ENCODE measurements at regions not wholly inside any gene's neighbourhood (a gene's known extent, or its start where the extent isn't known, plus 50 kb on each side); places are given as distances from the start of the nearest gene placed in this dataset.
"Not testable (repeated sequence)": the region's sequence is repeated elsewhere in the genome, so short reads cannot be mapped to it uniquely, and the experiment has no call there.

DNA sequence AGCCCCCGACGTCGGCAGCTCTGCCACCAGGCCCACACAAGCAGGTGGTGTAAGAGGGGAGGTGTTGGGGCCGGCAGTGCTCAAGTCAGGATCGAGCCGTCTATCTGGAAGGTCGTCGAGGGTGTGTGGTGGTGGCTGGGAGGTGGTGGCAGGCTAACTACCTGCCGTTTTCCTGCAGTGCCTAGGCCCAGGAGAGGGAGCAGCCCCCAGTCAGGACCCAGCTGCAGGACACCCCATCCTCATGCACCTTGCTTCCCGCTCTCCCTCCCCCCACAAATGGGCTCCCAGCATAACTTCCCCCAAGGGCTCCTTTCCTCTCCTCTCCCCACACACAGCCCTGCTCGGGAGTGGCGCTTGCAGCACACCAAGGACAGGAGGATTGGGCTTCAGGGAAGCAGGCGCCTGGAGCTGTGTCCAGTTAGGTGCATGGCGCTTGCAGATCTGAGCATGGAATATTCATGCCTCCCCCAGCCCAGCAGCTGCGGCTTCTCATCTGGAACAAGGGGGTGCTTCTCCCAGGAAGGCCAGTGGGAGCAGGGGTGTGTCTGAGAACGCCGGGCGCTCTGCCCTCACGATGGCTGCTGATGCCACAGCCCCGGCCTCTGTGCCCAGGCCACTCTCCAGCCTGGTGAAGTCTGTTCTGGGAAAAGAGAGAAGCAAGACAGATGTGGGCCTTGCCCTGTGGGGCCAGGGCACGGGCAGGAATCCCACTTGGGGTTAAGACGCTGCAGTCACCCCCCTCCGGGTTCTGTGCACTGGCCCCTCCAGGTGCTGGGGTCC is 127.7 kb downstream of the IGLL1 start:
- Histone ChIP-seq H3K36me3 (ENCODE audit: control insufficient read depth, insufficient read depth, low read length) (no peaks in the 10 kb centered on the region), H3K4me3 (ENCODE audit: low read depth, low read length) (no peak overlapping the region), H3K27me3 (ENCODE audit: control insufficient read depth, insufficient read depth, low read length) (no peaks in the 10 kb centered on the region; the same call in 1 of the 2 replicates)
- POLR2A ChIA-PET = no interaction called here
- TF ChIP-seq, protein P1, sequence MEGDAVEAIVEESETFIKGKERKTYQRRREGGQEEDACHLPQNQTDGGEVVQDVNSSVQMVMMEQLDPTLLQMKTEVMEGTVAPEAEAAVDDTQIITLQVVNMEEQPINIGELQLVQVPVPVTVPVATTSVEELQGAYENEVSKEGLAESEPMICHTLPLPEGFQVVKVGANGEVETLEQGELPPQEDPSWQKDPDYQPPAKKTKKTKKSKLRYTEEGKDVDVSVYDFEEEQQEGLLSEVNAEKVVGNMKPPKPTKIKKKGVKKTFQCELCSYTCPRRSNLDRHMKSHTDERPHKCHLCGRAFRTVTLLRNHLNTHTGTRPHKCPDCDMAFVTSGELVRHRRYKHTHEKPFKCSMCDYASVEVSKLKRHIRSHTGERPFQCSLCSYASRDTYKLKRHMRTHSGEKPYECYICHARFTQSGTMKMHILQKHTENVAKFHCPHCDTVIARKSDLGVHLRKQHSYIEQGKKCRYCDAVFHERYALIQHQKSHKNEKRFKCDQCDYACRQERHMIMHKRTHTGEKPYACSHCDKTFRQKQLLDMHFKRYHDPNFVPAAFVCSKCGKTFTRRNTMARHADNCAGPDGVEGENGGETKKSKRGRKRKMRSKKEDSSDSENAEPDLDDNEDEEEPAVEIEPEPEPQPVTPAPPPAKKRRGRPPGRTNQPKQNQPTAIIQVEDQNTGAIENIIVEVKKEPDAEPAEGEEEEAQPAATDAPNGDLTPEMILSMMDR (IDR thresholded peaks at IDR 0.05; ENCODE audit: insufficient read depth, low read depth, low read length) = no peak
- CTCF ChIA-PET = no interaction called here
- no peak for DNase-seq (ENCODE audit: low read depth)

DNA sequence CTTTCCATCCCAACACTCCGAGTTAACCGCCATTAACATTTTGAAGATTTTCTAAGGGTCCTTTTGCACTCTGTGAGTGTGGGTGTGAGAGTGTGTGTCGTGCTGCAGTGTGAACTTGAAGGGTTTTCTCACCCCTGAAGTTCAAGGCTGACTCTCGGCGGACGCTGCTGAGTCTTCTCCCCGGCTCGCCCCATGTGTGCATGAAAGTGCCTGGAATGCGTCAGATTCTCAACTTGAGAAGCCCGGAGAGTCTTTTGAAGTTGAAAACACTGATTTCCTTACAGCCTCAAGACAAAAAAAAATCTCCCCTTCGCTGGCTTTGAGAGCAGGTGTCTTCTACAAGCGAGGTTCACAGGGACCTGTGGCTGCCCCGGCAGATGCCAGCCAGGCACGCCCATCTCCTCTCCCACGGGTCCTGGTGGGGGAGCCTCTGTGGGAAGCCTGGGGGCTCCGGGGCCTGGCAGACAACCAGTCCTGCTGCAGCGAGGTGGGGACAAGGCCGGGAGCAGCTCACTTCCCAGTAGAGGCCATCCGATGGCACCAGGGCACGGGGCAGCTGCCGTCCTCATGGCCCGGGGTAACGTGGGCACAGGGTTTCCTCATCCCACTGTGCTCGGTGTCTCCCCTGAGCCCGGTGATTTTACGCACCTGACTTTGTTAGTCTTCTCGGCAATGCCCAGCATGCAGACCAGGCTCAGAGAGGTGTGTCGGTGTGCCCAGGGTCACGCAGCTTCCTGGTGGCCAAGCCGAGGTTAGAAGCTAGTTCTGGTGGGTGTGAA is 128.4 kb downstream of the IGLL1 start:
- H3K36me3 ChIP-seq (ENCODE audit: control insufficient read depth, insufficient read depth, low read length); POLR2A ChIA-PET; H3K4me3 ChIP-seq (ENCODE audit: low read depth, low read length); CTCF ChIA-PET; H3K27me3 ChIP-seq (ENCODE audit: control insufficient read depth, insufficient read depth, low read length); DNase-seq (ENCODE audit: low read depth): not testable (repeated sequence)

DNA sequence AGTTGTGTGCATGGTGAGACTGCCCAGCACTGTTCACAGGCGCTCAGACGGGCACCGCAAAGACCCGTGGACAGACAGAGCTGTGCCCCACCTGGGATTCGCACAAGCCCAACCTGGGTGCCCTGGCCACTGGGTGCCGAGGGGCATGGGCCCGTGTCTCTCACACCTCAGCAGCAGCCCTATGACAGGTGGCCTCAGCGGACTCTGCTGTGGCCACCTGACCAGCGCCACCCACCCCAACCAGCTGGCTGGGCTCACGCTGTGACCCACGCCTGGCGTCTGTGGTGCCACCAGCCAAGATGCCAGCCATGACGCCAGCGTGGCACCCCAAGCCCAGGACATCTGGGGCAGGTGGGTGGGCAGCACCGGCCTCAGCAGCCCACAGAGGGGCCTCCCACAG is 129.3 kb downstream of the IGLL1 start:
- DNase-seq (ENCODE audit: low read depth); CTCF ChIA-PET; POLR2A ChIA-PET; H3K27me3 ChIP-seq (ENCODE audit: control insufficient read depth, insufficient read depth, low read length); H3K36me3 ChIP-seq (ENCODE audit: control insufficient read depth, insufficient read depth, low read length); H3K4me3 ChIP-seq (ENCODE audit: low read depth, low read length): not testable (repeated sequence)

DNA sequence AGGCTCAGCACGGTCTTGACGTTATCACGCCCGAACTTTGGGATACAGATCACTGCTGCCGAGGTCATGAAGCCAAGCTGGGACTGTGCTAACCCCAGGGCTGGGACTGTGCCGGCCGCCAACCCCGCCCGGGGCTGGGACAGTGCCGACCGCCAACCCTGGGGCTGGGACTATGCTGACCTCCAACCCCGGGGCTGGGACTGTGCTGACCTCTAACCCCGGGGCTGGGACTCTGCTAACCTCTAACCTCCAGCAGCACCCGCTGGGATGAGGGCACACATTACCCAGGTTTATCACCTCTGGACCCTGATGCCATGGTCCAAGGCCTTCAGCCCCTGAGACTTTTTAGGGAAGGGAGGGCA is 129.7 kb downstream of the IGLL1 start:
- CTCF ChIA-PET = no interaction called here
- TF ChIP-seq, protein P1 (IDR thresholded peaks at IDR 0.05; ENCODE audit: insufficient read depth, low read depth, low read length) = no peak
- POLR2A ChIA-PET = no interaction called here
- Histone ChIP-seq H3K27me3 (ENCODE audit: control insufficient read depth, insufficient read depth, low read length) (no peaks in the 10 kb centered on the region; the same call in 1 of the 2 replicates), H3K36me3 (ENCODE audit: control insufficient read depth, insufficient read depth, low read length) (no peaks in the 10 kb centered on the region), H3K4me3 (ENCODE audit: low read depth, low read length) (no peak overlapping the region)
- DNase-seq (ENCODE audit: low read depth) = no peak

DNA sequence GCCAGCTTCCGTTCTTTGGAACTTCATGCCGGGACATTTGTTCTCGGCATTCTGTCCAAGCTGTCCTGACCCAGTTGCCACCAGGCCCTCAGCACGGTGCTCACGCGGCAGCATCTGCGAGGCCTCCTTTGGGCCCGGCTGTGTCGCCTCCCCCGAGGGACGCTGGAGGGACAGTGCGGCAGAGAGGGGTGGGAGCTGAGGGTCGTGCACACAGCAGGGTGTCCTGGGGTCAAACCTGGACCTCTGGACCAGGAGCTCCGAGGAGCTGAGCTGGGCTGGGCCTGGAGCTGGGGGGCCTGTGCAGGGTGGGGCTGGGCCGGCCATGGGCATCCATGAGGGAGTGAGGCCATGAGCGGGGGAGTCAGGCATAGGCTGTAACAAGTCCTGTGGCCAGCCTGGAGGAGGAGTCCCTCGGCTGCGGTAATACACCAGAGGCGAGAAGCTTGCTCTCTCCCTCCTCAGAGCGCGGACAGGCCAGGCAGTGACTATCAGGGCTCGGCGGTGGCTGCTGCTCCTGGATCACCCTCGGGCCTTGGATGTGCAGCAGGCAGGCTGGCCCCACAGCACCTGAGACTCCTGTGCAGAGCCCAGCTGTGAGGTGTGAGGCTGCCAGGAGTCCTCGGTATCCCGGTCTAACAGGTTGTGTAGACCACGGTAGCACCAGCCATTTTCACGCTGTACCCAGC is 130.2 kb downstream of the IGLL1 start:
- H3K36me3 ChIP-seq (ENCODE audit: control insufficient read depth, insufficient read depth, low read length); CTCF ChIA-PET; H3K4me3 ChIP-seq (ENCODE audit: low read depth, low read length); POLR2A ChIA-PET; DNase-seq (ENCODE audit: low read depth); H3K27me3 ChIP-seq (ENCODE audit: control insufficient read depth, insufficient read depth, low read length): not testable (repeated sequence)

DNA sequence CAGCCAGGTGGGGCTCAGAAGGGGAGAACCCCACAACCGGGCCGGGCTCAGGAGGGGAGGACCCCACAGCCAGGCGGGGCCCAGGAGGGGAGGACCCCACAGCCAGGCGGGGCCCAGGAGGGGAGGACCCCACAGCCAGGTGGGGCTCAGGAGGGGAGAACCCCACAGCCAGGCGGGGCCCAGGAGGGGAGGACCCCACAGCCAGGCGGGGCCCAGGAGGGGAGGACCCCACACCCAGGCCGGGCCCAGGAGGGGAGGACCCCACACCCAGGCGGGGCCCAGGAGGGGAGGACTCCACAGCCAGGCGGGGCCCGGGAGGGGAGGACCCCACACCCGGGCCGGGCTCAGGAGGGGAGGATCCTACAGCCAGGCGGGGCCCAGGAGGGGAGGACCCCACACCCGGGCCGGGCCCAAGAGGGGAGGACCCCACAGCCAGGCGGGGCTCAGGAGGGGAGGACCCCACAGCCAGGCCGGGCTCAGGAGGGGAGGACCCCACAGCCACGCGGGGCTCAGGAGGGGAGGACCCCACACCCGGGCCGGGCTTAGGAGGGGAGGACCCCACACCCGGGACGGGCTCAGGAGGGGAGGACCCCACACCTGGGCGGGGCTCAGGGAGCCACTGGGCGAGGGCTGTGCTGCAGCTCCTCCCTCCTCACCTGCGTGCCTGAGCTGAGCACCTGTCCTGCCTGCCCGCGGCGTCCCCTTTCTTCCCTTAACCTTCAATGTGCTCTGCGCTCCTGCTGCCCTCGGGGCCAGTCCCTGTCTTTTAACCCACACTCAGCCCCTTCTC is 131.4 kb downstream of the IGLL1 start:
- POLR2A ChIA-PET; H3K36me3 ChIP-seq (ENCODE audit: control insufficient read depth, insufficient read depth, low read length); CTCF ChIA-PET; DNase-seq (ENCODE audit: low read depth); H3K4me3 ChIP-seq (ENCODE audit: low read depth, low read length); H3K27me3 ChIP-seq (ENCODE audit: control insufficient read depth, insufficient read depth, low read length): not testable (repeated sequence)

Data from BJ (cell line).